ENCODE measurements at regions not wholly inside any gene's neighbourhood (a gene's known extent, or its start where the extent isn't known, plus 50 kb on each side); places are given as distances from the start of the nearest gene placed in this dataset.

DNA sequence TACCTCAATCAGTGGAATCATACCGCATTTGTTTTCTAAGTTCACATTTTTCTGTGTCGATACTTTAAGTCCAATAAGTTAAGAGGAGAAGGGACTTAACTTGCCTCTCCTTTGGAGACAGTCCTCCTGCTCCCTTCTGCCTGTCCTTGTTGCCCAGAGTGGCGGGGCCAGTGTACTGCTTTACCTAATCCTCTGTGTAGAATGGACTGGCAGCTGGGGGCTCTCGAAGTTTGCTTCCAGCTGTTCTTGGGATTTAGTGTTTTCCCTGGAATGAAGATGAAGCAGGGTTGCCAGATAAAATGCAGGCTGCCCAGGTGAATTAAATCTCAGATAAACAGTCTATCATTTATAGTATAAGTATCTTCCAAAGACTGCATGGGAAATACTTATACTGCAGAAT lies 287.6 kb upstream of the C2CD4B start:
- TF ChIP-seq EZH2phosphoT487 (IDR thresholded peaks at IDR 0.05; ENCODE audit: low read length) (no peak), EZH2 (optimal IDR thresholded peaks at IDR 0.05; ENCODE audit: low read depth, low read length) (no peak)
- TF ChIP-seq, protein P1, sequence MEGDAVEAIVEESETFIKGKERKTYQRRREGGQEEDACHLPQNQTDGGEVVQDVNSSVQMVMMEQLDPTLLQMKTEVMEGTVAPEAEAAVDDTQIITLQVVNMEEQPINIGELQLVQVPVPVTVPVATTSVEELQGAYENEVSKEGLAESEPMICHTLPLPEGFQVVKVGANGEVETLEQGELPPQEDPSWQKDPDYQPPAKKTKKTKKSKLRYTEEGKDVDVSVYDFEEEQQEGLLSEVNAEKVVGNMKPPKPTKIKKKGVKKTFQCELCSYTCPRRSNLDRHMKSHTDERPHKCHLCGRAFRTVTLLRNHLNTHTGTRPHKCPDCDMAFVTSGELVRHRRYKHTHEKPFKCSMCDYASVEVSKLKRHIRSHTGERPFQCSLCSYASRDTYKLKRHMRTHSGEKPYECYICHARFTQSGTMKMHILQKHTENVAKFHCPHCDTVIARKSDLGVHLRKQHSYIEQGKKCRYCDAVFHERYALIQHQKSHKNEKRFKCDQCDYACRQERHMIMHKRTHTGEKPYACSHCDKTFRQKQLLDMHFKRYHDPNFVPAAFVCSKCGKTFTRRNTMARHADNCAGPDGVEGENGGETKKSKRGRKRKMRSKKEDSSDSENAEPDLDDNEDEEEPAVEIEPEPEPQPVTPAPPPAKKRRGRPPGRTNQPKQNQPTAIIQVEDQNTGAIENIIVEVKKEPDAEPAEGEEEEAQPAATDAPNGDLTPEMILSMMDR (IDR thresholded peaks at IDR 0.05; ENCODE audit: low read length), result no peak

Data from MM.1S (cell line).